Retinal pigment epithelial cell (primary cell): ENCODE measurements at regions not wholly inside any gene's neighbourhood (a gene's known extent, or its start where the extent isn't known, plus 50 kb on each side); places are given as distances from the start of the nearest gene placed in this dataset.

Experiments used
- DNase-seq: peaks from one replicate; pipeline ENCODE4 v3.0.0-alpha.2; 2010; ENCODE audit warnings: low read depth
- H3K4me3 ChIP-seq: 2 replicates; pipeline ENCODE4 v1.5.1; 2011; ENCODE audit warnings: mild to moderate bottlenecking, low read length, control low read depth, moderate library complexity
- CTCF ChIP-seq: conservative IDR thresholded peaks from 2 replicates; pipeline ENCODE4 v1.5.1; 2011; ENCODE audit warnings: low read depth, low read length, control low read depth, inconsistent platforms

- TF ChIP-seq CTCF, result no peak
- H3K4me3 ChIP-seq, result no peak overlapping the region
- no peak for DNase-seq
Measured at GRCh38 chr7:10718768-10719167, 254.9 kb upstream of the PHF14 start.

GRCh38 chr7:10720042-10720441 lies 253.6 kb upstream of the PHF14 start:
- no peak for TF ChIP-seq CTCF
- no peak for DNase-seq
- no peak overlapping the region for H3K4me3 ChIP-seq

GRCh38 chr7:10721289-10721688 lies 252.4 kb upstream of the PHF14 start:
- DNase-seq, result no peak
- no peak for TF ChIP-seq CTCF
- H3K4me3 ChIP-seq, result no peak overlapping the region

- TF ChIP-seq CTCF, result no peak
- DNase-seq, result no peak
- H3K4me3 ChIP-seq, result no peak overlapping the region
Measured at GRCh38 chr7:10723832-10724231, 249.8 kb upstream of the PHF14 start.

- no peak overlapping the region for H3K4me3 ChIP-seq
- no peak for TF ChIP-seq CTCF
Measured at GRCh38 chr7:10724449-10724848, 249.2 kb upstream of the PHF14 start.

GRCh38 chr7:10727636-10728035 lies 246.0 kb upstream of the PHF14 start:
- H3K4me3 ChIP-seq, result no peak overlapping the region
- DNase-seq, result no peak
- no peak for TF ChIP-seq CTCF

More at GRCh38 chr7:10724449-10724848, 249.2 kb upstream of the PHF14 start:
- DNase-seq, result peak; percentile 3

GRCh38 chr7:10731253-10731773 lies 242.4 kb upstream of the PHF14 start:
- DNase-seq, result no peak
- TF ChIP-seq CTCF, result no peak
- H3K4me3 ChIP-seq, result no peak overlapping the region
